ENCODE measurements at regions not wholly inside any gene's neighbourhood (a gene's known extent, or its start where the extent isn't known, plus 50 kb on each side); places are given as distances from the start of the nearest gene placed in this dataset.

DNA sequence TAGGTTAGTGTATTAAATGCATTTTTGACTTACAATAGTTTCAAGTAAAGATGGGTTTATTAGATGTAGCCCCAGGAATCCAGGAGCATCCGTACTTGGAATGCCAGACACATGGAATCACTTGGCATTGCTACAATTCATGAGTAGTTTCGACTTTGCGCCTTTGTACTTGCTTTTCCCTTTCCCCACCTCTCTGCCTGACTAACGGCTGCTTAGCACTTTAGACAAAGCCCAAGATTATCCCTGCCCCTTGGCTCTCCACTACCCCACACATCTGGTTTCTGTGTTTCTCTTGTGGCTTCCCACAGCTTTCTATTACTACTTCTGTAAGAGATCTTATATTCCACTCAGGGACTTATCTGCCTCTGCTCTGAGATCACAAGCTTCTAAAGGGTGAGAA, 397.7 kb upstream of the POU3F1 start:
- no peak for TF ChIP-seq POLR2A (IDR thresholded peaks at IDR 0.05; ENCODE audit: low read depth)
- TF ChIP-seq CTCF (IDR thresholded peaks at IDR 0.05), result no peak
- TF ChIP-seq POLR2AphosphoS5 (IDR thresholded peaks at IDR 0.05), result no peak
- no peak for TF ChIP-seq EP300 (IDR thresholded peaks at IDR 0.05)
